K562 (cell line): ENCODE measurements at regions not wholly inside any gene's neighbourhood (a gene's known extent, or its start where the extent isn't known, plus 50 kb on each side); places are given as distances from the start of the nearest gene placed in this dataset.

ENCODE experiments used
- ATAC-seq: fragments of 200-7000 bp; cut with Tn5 transposase; 3 replicates; pipeline ENCODE4 v1.9.1; 2020; ENCODE audit warnings: moderate library complexity
- BruUV-seq: library from RNA; stranded (reverse); fragments of 400-500 nt; replicated peaks from 2 replicates; lab custom pipeline; 2021; lab: Mats Ljungman, UMichigan
- CTCF ChIA-PET: fragments of 300-600 bp; formaldehyde crosslinking; extraction: SDS; loops from one replicate; lab custom pipeline; 2021; ENCODE audit warnings: low intra/inter-chr PET ratio; lab: Yijun Ruan, JAX
- POLR2A ChIA-PET: fragments of 300-600, 350-650 bp; sonication (Branson Sonifier 250); formaldehyde crosslinking; extraction: SDS; loops from one replicate; lab custom pipeline; 2021; ENCODE audit warnings: antibody characterized with exemption, inconsistent platforms; lab: Yijun Ruan, JAX
- DNase-seq, 4 experiments: peaks; one replicate each; pipeline versions ENCODE4 v3.0.0 to v3.0.0-alpha.2; 2011 to 2018; ENCODE audit warnings: low spot score in 3 of 4, mixed read lengths in 3 of 4; ENCODE audit errors: extremely low read depth in 1 of 4
- FAIRE-seq: peaks from 2 replicates; lab custom pipeline; 2011; peaks lifted over from hg19 to GRCh38; lab: Jason Lieb, UNC
- H2AFZ ChIP-seq: 2 replicates; pipeline ENCODE4 v1.6.0; 2011; ENCODE audit warnings: low read depth, low read length, control low read depth, inconsistent platforms
- H3K27ac ChIP-seq: fragments of 200-600 bp; 3 replicates; pipeline ENCODE4 v1.8.0; 2011; ENCODE audit warnings: low read depth, mild to moderate bottlenecking, control low read depth, inconsistent platforms, low read length, moderate library complexity, mixed read lengths; ENCODE audit errors: extremely low read depth
- H3K27me3 ChIP-seq, 2 experiments: fragments of 300-600 bp in 1 of 2; 2 replicates in 1 of 2; 3 replicates in 1 of 2; pipeline versions ENCODE4 v1.6.0 to v1.8.0; 2011; ENCODE audit warnings: inconsistent platforms in 2 of 2, low read length in 2 of 2, mild to moderate bottlenecking in 1 of 2, mixed read lengths in 1 of 2, moderate library complexity in 1 of 2; ENCODE audit not compliant: control insufficient read depth in 2 of 2, insufficient read depth in 2 of 2
- H3K36me3 ChIP-seq: fragments of 300-600 bp; 3 replicates; pipeline ENCODE4 v1.8.0; 2011; ENCODE audit warnings: mild to moderate bottlenecking, low read length, inconsistent platforms; ENCODE audit not compliant: control insufficient read depth, insufficient read depth
- H3K4me1 ChIP-seq, 2 experiments: fragments of 200-600 bp in 1 of 2; replicated peaks in 1 of 2; 2 replicates in 1 of 2; 3 replicates in 1 of 2; pipeline versions ENCODE4 v1.5.1 to v1.8.0; 2011; ENCODE audit warnings: inconsistent platforms in 2 of 2, low read length in 2 of 2, mild to moderate bottlenecking in 1 of 2, mixed read lengths in 1 of 2, moderate library complexity in 1 of 2; ENCODE audit not compliant: control insufficient read depth in 2 of 2, insufficient read depth in 2 of 2
- H3K4me2 ChIP-seq: 2 replicates; pipeline ENCODE4 v1.6.1; 2011; ENCODE audit warnings: low read length, control low read depth, inconsistent platforms, mixed read lengths; ENCODE audit not compliant: insufficient read depth
- H3K4me3 ChIP-seq: fragments of 200-600 bp; sonication (generic), shearing (Covaris generic); 2 replicates; pipeline ENCODE4 v1.5.1; 2016; ENCODE audit warnings: control low read depth, inconsistent platforms
- H3K79me2 ChIP-seq: fragments of 200-600 bp; 3 replicates; pipeline ENCODE4 v1.8.0; 2011; ENCODE audit warnings: low read length, inconsistent platforms; ENCODE audit not compliant: control insufficient read depth, insufficient read depth
- H3K9ac ChIP-seq, 2 experiments: 2 replicates each; pipeline versions ENCODE4 v1.6.0 to v1.6.1; 2011; ENCODE audit warnings: low read depth in 2 of 2, low read length in 2 of 2, control low read depth in 1 of 2, inconsistent platforms in 1 of 2, mild to moderate bottlenecking in 1 of 2, mixed read lengths in 1 of 2; ENCODE audit not compliant: insufficient read depth in 1 of 2
- H3K9me1 ChIP-seq: one replicate; pipeline ENCODE4 v1.6.0; 2011; ENCODE audit warnings: inconsistent platforms, mild to moderate bottlenecking, low read length, moderate library complexity; ENCODE audit not compliant: control insufficient read depth, insufficient read depth
- H3K9me3 ChIP-seq: replicated peaks from 2 replicates; pipeline ENCODE4 v1.5.1; 2011; ENCODE audit warnings: low read depth, low read length, inconsistent platforms; ENCODE audit not compliant: control insufficient read depth, insufficient read depth
- H4K20me1 ChIP-seq: replicated peaks from 2 replicates; pipeline ENCODE4 v1.6.1; 2011; ENCODE audit warnings: low read length, inconsistent platforms, mixed read lengths; ENCODE audit not compliant: control insufficient read depth, insufficient read depth
- ERF ChIP-seq: fragments of 450-650 bp; formaldehyde crosslinking; IDR thresholded peaks from 2 replicates; pipeline ENCODE4 v1.4.0; 2020; ENCODE audit warnings: mild to moderate bottlenecking, mixed read lengths
- GTF2F1 ChIP-seq: IDR thresholded peaks from 2 replicates; pipeline ENCODE4 v1.6.1; 2011; ENCODE audit warnings: low read depth, low read length, improper control_type of control experiment
- IRF2 ChIP-seq: sonication (generic); formaldehyde crosslinking; IDR thresholded peaks from 2 replicates; pipeline ENCODE4 v1.8.1; 2022; ENCODE audit warnings: mild to moderate bottlenecking, missing genetic modification reagents
- KLF1 ChIP-seq: fragments of 450-650 bp; IDR thresholded peaks from 2 replicates; pipeline ENCODE4 v1.6.1; 2016; ENCODE audit warnings: missing genetic modification characterization, missing compliant biosample characterization
- MYNN ChIP-seq, 2 experiments: sonication (generic); formaldehyde crosslinking in 1 of 2; IDR thresholded peaks; 2 replicates each; pipeline versions ENCODE4 v1.5.0 to v1.6.1; 2016 to 2020; ENCODE audit warnings: antibody characterized with exemption in 1 of 2, missing genetic modification reagents in 1 of 2
- NFE2 ChIP-seq: IDR thresholded peaks from 2 replicates; pipeline ENCODE4 v1.6.1; 2014; ENCODE audit warnings: antibody characterized with exemption, low read depth
- RBM15 ChIP-seq: fragments of 200-400 bp; formaldehyde crosslinking; IDR thresholded peaks from 2 replicates; pipeline ENCODE4 v1.6.1; 2018; ENCODE audit warnings: mild to moderate bottlenecking, low read length, moderate library complexity; ENCODE audit not compliant: insufficient read depth
- SRSF3 ChIP-seq: fragments of 200-400 bp; formaldehyde crosslinking; IDR thresholded peaks from 2 replicates; pipeline ENCODE4 v1.6.1; 2016; ENCODE audit warnings: mild to moderate bottlenecking, low read length, moderate library complexity; ENCODE audit not compliant: insufficient read depth
- WHSC1 ChIP-seq: IDR thresholded peaks from one replicate; pipeline ENCODE4 v1.6.1; 2012; ENCODE audit warnings: low read length, control low read depth, inconsistent platforms
- YY1 ChIP-seq, 3 experiments: IDR thresholded peaks; 2 replicates each; pipeline ENCODE4 v1.6.1; 2011; ENCODE audit warnings: low read length in 2 of 3, mild to moderate bottlenecking in 2 of 3, moderate library complexity in 2 of 3, borderline replicate concordance in 1 of 3, control low read depth in 1 of 3, low read depth in 1 of 3; ENCODE audit not compliant: insufficient read depth in 3 of 3, insufficient replicate concordance in 2 of 3, control insufficient read depth in 1 of 3, insufficient read length in 1 of 3; ENCODE audit errors: extremely low read depth in 1 of 3
- ZC3H11A ChIP-seq: IDR thresholded peaks from 2 replicates; pipeline ENCODE4 v1.6.1; 2012; ENCODE audit warnings: low read depth, low read length, improper control_type of control experiment
- ZFP30 ChIP-seq: fragments of 250-450 bp; sonication (Bioruptor Pico); IDR thresholded peaks from 2 replicates; pipeline ENCODE4 v1.8.0; 2022; ENCODE audit warnings: moderate library complexity, mild to moderate bottlenecking, inconsistent platforms, borderline replicate concordance
- ZNF717 ChIP-seq: fragments of 250-450 bp; sonication (Bioruptor Pico); IDR thresholded peaks from 2 replicates; pipeline ENCODE4 v1.5.0; 2021
- WGBS: fragments of 100-300 bp; shearing (Covaris generic); methylation state at CpG from one replicate; pipeline ENCODE4 v1.1.6; 2016; ENCODE audit warnings: low coverage, mixed read lengths; ENCODE audit not compliant: insufficient coverage; ENCODE audit errors: missing lambda C conversion rate; 5-methylcytosine and 5-hydroxymethylcytosine counted together
- in situ Hi-C: fragments of 300-500 bp; cut with MboI; formaldehyde crosslinking; loops from 4 replicates; pipeline ENCODE4 v1.15.0; 2018; ENCODE audit warnings: inconsistent platforms, mixed read lengths
- intact Hi-C: fragments of 100-400 bp; cut with micrococcal nuclease; formaldehyde crosslinking; loops from 2 replicates; pipeline ENCODE4 v1.14.2; 2022
- TF ChIP-seq, protein P1 (sequence below): fragments of 450-650 bp; IDR thresholded peaks from one replicate; pipeline ENCODE4 v1.6.1; 2018; ENCODE audit warnings: mild to moderate bottlenecking, moderate library complexity; ENCODE audit not compliant: partially characterized antibody
- TF ChIP-seq, protein P2 (sequence below), 2 experiments: IDR thresholded peaks; 2 replicates each; pipeline ENCODE4 v1.6.1; 2011; ENCODE audit warnings: borderline replicate concordance in 1 of 2, control low read depth in 1 of 2, low read depth in 1 of 2, low read length in 1 of 2, mild to moderate bottlenecking in 1 of 2, mixed read lengths in 1 of 2, moderate library complexity in 1 of 2; ENCODE audit not compliant: insufficient read depth in 1 of 2, insufficient read length in 1 of 2, poor library complexity in 1 of 2, severe bottlenecking in 1 of 2; ENCODE audit errors: extremely low read depth in 1 of 2
- TF ChIP-seq, protein P3 (sequence below): fragments of 450-650 bp; IDR thresholded peaks from 2 replicates; pipeline ENCODE4 v1.6.1; 2014; ENCODE audit warnings: low read depth, mild to moderate bottlenecking, moderate library complexity, borderline replicate concordance
- TF ChIP-seq, protein P4 (sequence below): sonication (generic); formaldehyde crosslinking; IDR thresholded peaks from 2 replicates; pipeline ENCODE4 v1.4.0; 2020; ENCODE audit warnings: mild to moderate bottlenecking, missing genetic modification reagents

DNA sequence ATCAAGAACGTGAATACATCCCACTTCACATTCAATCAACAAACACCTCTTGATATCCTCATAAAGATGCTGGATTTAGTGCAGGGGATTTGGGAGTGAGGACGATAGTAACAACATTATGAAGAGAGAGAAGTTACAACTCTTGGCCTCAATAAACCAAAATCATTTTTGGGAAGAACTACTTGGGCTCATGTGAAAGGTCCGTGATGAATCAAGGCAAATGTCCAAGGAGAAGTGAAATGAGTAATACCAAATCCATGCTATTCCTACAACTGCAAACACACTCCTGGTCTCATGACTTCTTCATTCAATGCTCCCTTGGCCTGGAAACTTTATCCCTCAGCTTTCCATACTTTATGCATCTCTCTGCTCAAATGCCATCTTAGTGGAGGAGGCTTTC, 162.0 kb upstream of the LMNTD1 start:
- DNase-seq: no peak
- CTCF ChIA-PET: no interaction called here
- Histone ChIP-seq H3K4me1 (no peaks in the 10 kb centered on the region), H3K9me3 (no peaks in the 10 kb centered on the region), H3K36me3 (no peaks in the 10 kb centered on the region), H3K27me3 (no peaks in the 10 kb centered on the region), H4K20me1 (no peaks in the 10 kb centered on the region), H3K4me2 (no peak overlapping the region), H3K27ac (no peak overlapping the region), H3K4me3 (no peak overlapping the region), H3K9ac (no peak overlapping the region), H3K9me1 (no peaks in the 10 kb centered on the region), H3K79me2 (no peaks in the 10 kb centered on the region), H2AFZ (no peak overlapping the region)
- no peak for ATAC-seq
- in situ Hi-C loops (no loop called here), intact Hi-C loops (no loop called here)
- BruUV-seq: no TSS peak
- POLR2A ChIA-PET: no interaction called here
- WGBS: 0% methylated on average over 3 of the region's 3 CpGs
- FAIRE-seq: no peak
- TF ChIP-seq YY1 (IDR thresholded peaks at IDR 0.05; ENCODE audit: borderline replicate concordance in 1 of 3, control insufficient read depth in 1 of 3, extremely low read depth in 1 of 3, insufficient read depth in 3 of 3, insufficient read length in 1 of 3, insufficient replicate concordance in 2 of 3, low read depth in 1 of 3, low read length in 2 of 3) (no peak), RBM15 (no peak), IRF2 (CRISPR knock-in tag) (no peak), NFE2 (no peak), ZC3H11A (no peak), WHSC1 (no peak), ZNF717 (CRISPR knock-in tag) (no peak), ERF (no peak), GTF2F1 (no peak), MYNN (IDR thresholded peaks at IDR 0.05) (no peak), MYNN (CRISPR knock-in tag; IDR thresholded peaks at IDR 0.05) (no peak), KLF1 (tag) (no peak), SRSF3 (no peak), ZFP30 (CRISPR knock-in tag) (no peak)
- TF ChIP-seq, protein P1, sequence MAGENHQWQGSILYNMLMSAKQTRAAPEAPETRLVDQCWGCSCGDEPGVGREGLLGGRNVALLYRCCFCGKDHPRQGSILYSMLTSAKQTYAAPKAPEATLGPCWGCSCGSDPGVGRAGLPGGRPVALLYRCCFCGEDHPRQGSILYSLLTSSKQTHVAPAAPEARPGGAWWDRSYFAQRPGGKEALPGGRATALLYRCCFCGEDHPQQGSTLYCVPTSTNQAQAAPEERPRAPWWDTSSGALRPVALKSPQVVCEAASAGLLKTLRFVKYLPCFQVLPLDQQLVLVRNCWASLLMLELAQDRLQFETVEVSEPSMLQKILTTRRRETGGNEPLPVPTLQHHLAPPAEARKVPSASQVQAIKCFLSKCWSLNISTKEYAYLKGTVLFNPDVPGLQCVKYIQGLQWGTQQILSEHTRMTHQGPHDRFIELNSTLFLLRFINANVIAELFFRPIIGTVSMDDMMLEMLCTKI: no peak
- TF ChIP-seq, protein P2, sequence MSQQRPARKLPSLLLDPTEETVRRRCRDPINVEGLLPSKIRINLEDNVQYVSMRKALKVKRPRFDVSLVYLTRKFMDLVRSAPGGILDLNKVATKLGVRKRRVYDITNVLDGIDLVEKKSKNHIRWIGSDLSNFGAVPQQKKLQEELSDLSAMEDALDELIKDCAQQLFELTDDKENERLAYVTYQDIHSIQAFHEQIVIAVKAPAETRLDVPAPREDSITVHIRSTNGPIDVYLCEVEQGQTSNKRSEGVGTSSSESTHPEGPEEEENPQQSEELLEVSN (IDR thresholded peaks at IDR 0.05; ENCODE audit: borderline replicate concordance in 1 of 2, extremely low read depth in 1 of 2, insufficient read depth in 1 of 2, insufficient read length in 1 of 2, low read depth in 1 of 2, low read length in 1 of 2, poor library complexity in 1 of 2, severe bottlenecking in 1 of 2): no peak
- TF ChIP-seq, protein P3, sequence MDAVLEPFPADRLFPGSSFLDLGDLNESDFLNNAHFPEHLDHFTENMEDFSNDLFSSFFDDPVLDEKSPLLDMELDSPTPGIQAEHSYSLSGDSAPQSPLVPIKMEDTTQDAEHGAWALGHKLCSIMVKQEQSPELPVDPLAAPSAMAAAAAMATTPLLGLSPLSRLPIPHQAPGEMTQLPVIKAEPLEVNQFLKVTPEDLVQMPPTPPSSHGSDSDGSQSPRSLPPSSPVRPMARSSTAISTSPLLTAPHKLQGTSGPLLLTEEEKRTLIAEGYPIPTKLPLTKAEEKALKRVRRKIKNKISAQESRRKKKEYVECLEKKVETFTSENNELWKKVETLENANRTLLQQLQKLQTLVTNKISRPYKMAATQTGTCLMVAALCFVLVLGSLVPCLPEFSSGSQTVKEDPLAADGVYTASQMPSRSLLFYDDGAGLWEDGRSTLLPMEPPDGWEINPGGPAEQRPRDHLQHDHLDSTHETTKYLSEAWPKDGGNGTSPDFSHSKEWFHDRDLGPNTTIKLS: no peak
- TF ChIP-seq, protein P4, sequence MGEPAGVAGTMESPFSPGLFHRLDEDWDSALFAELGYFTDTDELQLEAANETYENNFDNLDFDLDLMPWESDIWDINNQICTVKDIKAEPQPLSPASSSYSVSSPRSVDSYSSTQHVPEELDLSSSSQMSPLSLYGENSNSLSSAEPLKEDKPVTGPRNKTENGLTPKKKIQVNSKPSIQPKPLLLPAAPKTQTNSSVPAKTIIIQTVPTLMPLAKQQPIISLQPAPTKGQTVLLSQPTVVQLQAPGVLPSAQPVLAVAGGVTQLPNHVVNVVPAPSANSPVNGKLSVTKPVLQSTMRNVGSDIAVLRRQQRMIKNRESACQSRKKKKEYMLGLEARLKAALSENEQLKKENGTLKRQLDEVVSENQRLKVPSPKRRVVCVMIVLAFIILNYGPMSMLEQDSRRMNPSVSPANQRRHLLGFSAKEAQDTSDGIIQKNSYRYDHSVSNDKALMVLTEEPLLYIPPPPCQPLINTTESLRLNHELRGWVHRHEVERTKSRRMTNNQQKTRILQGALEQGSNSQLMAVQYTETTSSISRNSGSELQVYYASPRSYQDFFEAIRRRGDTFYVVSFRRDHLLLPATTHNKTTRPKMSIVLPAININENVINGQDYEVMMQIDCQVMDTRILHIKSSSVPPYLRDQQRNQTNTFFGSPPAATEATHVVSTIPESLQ (CRISPR knock-in tag): no peak
